ENCODE measurements at regions not wholly inside any gene's neighbourhood (a gene's known extent, or its start where the extent isn't known, plus 50 kb on each side); places are given as distances from the start of the nearest gene placed in this dataset.
"Not testable (repeated sequence)": the region's sequence is repeated elsewhere in the genome, so short reads cannot be mapped to it uniquely, and the experiment has no call there.

- Histone ChIP-seq H3K27ac (ENCODE audit: low read depth, low read length) (no peak overlapping the region), H3K9me3 (ENCODE audit: control insufficient read depth, insufficient read depth, low read length) (peaks cover 13% of the 10 kb centered on the region; the same call in 1 of the 2 replicates), H3K27me3 (ENCODE audit: control insufficient read depth, insufficient read depth, low read length) (no peaks in the 10 kb centered on the region), H3K4me3 (ENCODE audit: low read depth, low read length) (no peak overlapping the region)
- TF ChIP-seq CTCF (IDR thresholded peaks at IDR 0.05; ENCODE audit: low read depth, low read length): no peak
- ChIA-PET CTCF (no interaction called here), POLR2A (no interaction called here)
- no peak for DNase-seq (ENCODE audit: low read depth, low spot score)
Measured at GRCh38 chr3:96331341-96331740, 483.1 kb upstream of the EPHA6 start.

GRCh38 chr3:96334779-96335178 lies 479.6 kb upstream of the EPHA6 start:
- Histone ChIP-seq H3K27me3 (ENCODE audit: control insufficient read depth, insufficient read depth, low read length) (no peaks in the 10 kb centered on the region), H3K9me3 (ENCODE audit: control insufficient read depth, insufficient read depth, low read length) (peaks cover 15% of the 10 kb centered on the region; the same call in 1 of the 2 replicates), H3K4me3 (ENCODE audit: low read depth, low read length) (no peak overlapping the region), H3K27ac (ENCODE audit: low read depth, low read length) (no peak overlapping the region)
- CTCF ChIA-PET: interaction anchor here (0.6 kb wide), 1 partner anchor 402 kb away, joined by 3 read pairs; no protein-coding TSS in a partner anchor
- no peak for DNase-seq (ENCODE audit: low read depth, low spot score)
- no peak for TF ChIP-seq CTCF (IDR thresholded peaks at IDR 0.05; ENCODE audit: low read depth, low read length)
- POLR2A ChIA-PET: no interaction called here

- no peak overlapping the region for H3K4me3 ChIP-seq (ENCODE audit: low read depth, low read length)
- CTCF ChIA-PET: no interaction called here
- no peak overlapping the region for H3K27ac ChIP-seq (ENCODE audit: low read depth, low read length)
- peaks cover 6% of the 10 kb centered on the region for H3K9me3 ChIP-seq (ENCODE audit: control insufficient read depth, insufficient read depth, low read length)
- TF ChIP-seq CTCF (IDR thresholded peaks at IDR 0.05; ENCODE audit: low read depth, low read length): no peak
- H3K27me3 ChIP-seq (ENCODE audit: control insufficient read depth, insufficient read depth, low read length): no peaks in the 10 kb centered on the region
- no peak for DNase-seq (ENCODE audit: low read depth, low spot score)
- POLR2A ChIA-PET: no interaction called here
Measured at GRCh38 chr3:96347289-96347688, 467.1 kb upstream of the EPHA6 start.

- H3K27me3 ChIP-seq (ENCODE audit: control insufficient read depth, insufficient read depth, low read length); DNase-seq (ENCODE audit: low read depth, low spot score); H3K9me3 ChIP-seq (ENCODE audit: control insufficient read depth, insufficient read depth, low read length); H3K27ac ChIP-seq (ENCODE audit: low read depth, low read length); CTCF ChIA-PET; H3K4me3 ChIP-seq (ENCODE audit: low read depth, low read length); POLR2A ChIA-PET: not testable (repeated sequence)
Measured at GRCh38 chr3:96351598-96351997, 462.8 kb upstream of the EPHA6 start.

GRCh38 chr3:96354106-96354505 lies 460.3 kb upstream of the EPHA6 start:
- Histone ChIP-seq H3K27ac (ENCODE audit: low read depth, low read length) (no peak overlapping the region), H3K4me3 (ENCODE audit: low read depth, low read length) (no peak overlapping the region), H3K9me3 (ENCODE audit: control insufficient read depth, insufficient read depth, low read length) (peaks cover 6% of the 10 kb centered on the region; the same call in 1 of the 2 replicates), H3K27me3 (ENCODE audit: control insufficient read depth, insufficient read depth, low read length) (no peaks in the 10 kb centered on the region)
- no peak for TF ChIP-seq CTCF (IDR thresholded peaks at IDR 0.05; ENCODE audit: low read depth, low read length)
- ChIA-PET POLR2A (no interaction called here), CTCF (no interaction called here)
- no peak for DNase-seq (ENCODE audit: low read depth, low spot score)

- Histone ChIP-seq H3K4me3 (ENCODE audit: low read depth, low read length) (no peak overlapping the region), H3K9me3 (ENCODE audit: control insufficient read depth, insufficient read depth, low read length) (peaks cover 6% of the 10 kb centered on the region; the same call in 1 of the 2 replicates), H3K27me3 (ENCODE audit: control insufficient read depth, insufficient read depth, low read length) (no peaks in the 10 kb centered on the region), H3K27ac (ENCODE audit: low read depth, low read length) (no peak overlapping the region)
- ChIA-PET CTCF (no interaction called here), POLR2A (no interaction called here)
- no peak for TF ChIP-seq CTCF (IDR thresholded peaks at IDR 0.05; ENCODE audit: low read depth, low read length)
- no peak for DNase-seq (ENCODE audit: low read depth, low spot score)
Measured at GRCh38 chr3:96354742-96355141, 459.7 kb upstream of the EPHA6 start.
